MCF 10A (cell line): ENCODE measurements at regions not wholly inside any gene's neighbourhood (a gene's known extent, or its start where the extent isn't known, plus 50 kb on each side); places are given as distances from the start of the nearest gene placed in this dataset.

Experiments used
- BruUV-seq: library from RNA; stranded (reverse); fragments of 400-500 nt; replicated peaks from 2 replicates; lab custom pipeline; 2021; lab: Mats Ljungman, UMichigan
- CTCF ChIA-PET: fragments of 300-600 bp; sonication (Branson Sonifier 250); formaldehyde crosslinking; extraction: SDS; loops from one replicate; lab custom pipeline; 2021; ENCODE audit warnings: antibody characterized with exemption, inconsistent platforms; lab: Yijun Ruan, JAX
- POLR2A ChIA-PET: fragments of 300-600, 350-650 bp; sonication (Branson Sonifier 250); formaldehyde crosslinking; extraction: SDS; loops from one replicate; lab custom pipeline; 2020; ENCODE audit warnings: antibody characterized with exemption, inconsistent platforms; lab: Yijun Ruan, JAX
- DNase-seq: peaks from one replicate; pipeline ENCODE4 v3.0.0-alpha.2; 2018; ENCODE audit not compliant: unreplicated experiment
- H3K27ac Mint-ChIP-seq: one replicate; pipeline ENCODE4 v1.8.0; 2022; ENCODE audit warnings: mild to moderate bottlenecking, low read depth, mixed read lengths; ENCODE audit not compliant: unreplicated experiment
- H3K27me3 Mint-ChIP-seq: one replicate; pipeline ENCODE4 v1.8.0; 2022; ENCODE audit warnings: mixed read lengths; ENCODE audit not compliant: insufficient read depth, unreplicated experiment
- H3K36me3 Mint-ChIP-seq: one replicate; pipeline ENCODE4 v1.8.0; 2022; ENCODE audit warnings: mild to moderate bottlenecking, moderate library complexity, mixed read lengths; ENCODE audit not compliant: insufficient read depth, unreplicated experiment
- H3K4me1 Mint-ChIP-seq: one replicate; pipeline ENCODE4 v1.8.0; 2022; ENCODE audit warnings: mixed read lengths; ENCODE audit not compliant: insufficient read depth, unreplicated experiment
- H3K4me3 Mint-ChIP-seq: one replicate; pipeline ENCODE4 v1.8.0; 2022; ENCODE audit warnings: mild to moderate bottlenecking, moderate library complexity, mixed read lengths; ENCODE audit not compliant: unreplicated experiment
- H3K9me3 Mint-ChIP-seq: one replicate; pipeline ENCODE4 v1.8.0; 2022; ENCODE audit warnings: mixed read lengths; ENCODE audit not compliant: unreplicated experiment
- CTCF ChIP-seq: fragments of 200-600 bp; IDR thresholded peaks from one replicate; pipeline ENCODE4 v1.8.0; 2022; ENCODE audit warnings: antibody characterized with exemption, mild to moderate bottlenecking; ENCODE audit not compliant: unreplicated experiment
- intact Hi-C: fragments of 100-400 bp; cut with micrococcal nuclease; formaldehyde crosslinking; loops from 2 replicates; pipeline ENCODE4 v1.14.1; 2022

- H3K27ac Mint-ChIP-seq, result no peak overlapping the region
- no peak for DNase-seq
- peaks cover 3% of the 10 kb centered on the region for H3K4me1 Mint-ChIP-seq
- ChIA-PET CTCF (no interaction called here), POLR2A (no interaction called here)
- H3K9me3 Mint-ChIP-seq, result no peaks in the 10 kb centered on the region
- no peaks in the 10 kb centered on the region for H3K27me3 Mint-ChIP-seq
- H3K4me3 Mint-ChIP-seq, result no peak overlapping the region
- BruUV-seq, result no TSS peak
- no peak for TF ChIP-seq CTCF
- H3K36me3 Mint-ChIP-seq, result no peaks in the 10 kb centered on the region
- intact Hi-C loops, result no loop called here
Measured at GRCh38 chr2:58959996-58960395, 718.9 kb upstream of the FANCL start.

DNA sequence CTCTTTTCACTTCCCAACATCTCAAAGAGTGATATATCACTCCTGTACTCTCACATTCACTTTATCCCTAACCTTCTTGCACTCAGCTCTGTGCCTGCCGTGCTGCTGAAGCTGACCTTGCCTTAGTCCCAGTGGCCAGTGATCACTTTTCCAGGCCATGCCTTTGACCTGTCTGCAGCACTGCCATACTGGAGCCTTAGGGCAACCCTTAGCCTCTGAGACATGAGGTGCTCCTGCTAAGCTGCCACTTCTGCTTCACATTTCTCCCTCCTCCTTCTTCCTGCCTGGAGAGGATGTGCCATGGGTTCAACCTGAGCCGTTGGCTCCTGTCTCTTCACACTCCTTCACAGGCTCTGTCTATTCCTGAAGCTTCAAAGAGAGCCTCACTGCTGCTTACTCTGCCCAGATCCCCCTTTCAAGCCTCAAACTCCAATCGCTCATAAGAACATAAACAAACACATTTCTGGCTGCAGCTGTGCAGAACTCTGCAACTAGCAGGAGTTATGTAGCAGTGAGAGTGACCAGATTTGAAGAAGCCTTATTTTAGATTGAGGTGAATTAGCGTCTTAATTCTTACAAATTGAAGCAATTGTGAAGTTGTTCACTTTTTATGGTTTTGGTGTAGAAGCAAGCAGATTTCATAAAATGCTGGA lies 716.2 kb upstream of the FANCL start:
- DNase-seq, result no peak
- ChIA-PET CTCF (interaction anchor here (0.6 kb wide), 1 partner anchor 69 kb away, joined by 4 read pairs; no protein-coding TSS in a partner anchor), POLR2A (no interaction called here)
- Mint-ChIP-seq H3K27ac (no peak overlapping the region), H3K36me3 (no peaks in the 10 kb centered on the region), H3K27me3 (no peaks in the 10 kb centered on the region), H3K9me3 (no peaks in the 10 kb centered on the region), H3K4me3 (no peak overlapping the region), H3K4me1 (no peaks in the 10 kb centered on the region)
- no peak for TF ChIP-seq CTCF
- BruUV-seq, result no TSS peak
- intact Hi-C loops, result no loop called here

- no peaks in the 10 kb centered on the region for H3K9me3 Mint-ChIP-seq
- no TSS peak for BruUV-seq
- H3K4me1 Mint-ChIP-seq, result no peaks in the 10 kb centered on the region
- H3K4me3 Mint-ChIP-seq, result no peak overlapping the region
- CTCF ChIA-PET, result no interaction called here
- POLR2A ChIA-PET, result no interaction called here
- H3K27ac Mint-ChIP-seq, result no peak overlapping the region
- no peaks in the 10 kb centered on the region for H3K36me3 Mint-ChIP-seq
- DNase-seq, result no peak
- TF ChIP-seq CTCF, result no peak
- intact Hi-C loops, result no loop called here
- H3K27me3 Mint-ChIP-seq, result no peaks in the 10 kb centered on the region
Measured at GRCh38 chr2:58954880-58955385, 713.8 kb upstream of the FANCL start.

- TF ChIP-seq CTCF, result no peak
- ChIA-PET CTCF (interaction anchor here (0.6 kb wide), 1 partner anchor 1820 kb away, joined by 3 read pairs; no protein-coding TSS in a partner anchor), POLR2A (no interaction called here)
- no peaks in the 10 kb centered on the region for H3K4me1 Mint-ChIP-seq
- H3K27me3 Mint-ChIP-seq, result no peaks in the 10 kb centered on the region
- H3K9me3 Mint-ChIP-seq, result no peaks in the 10 kb centered on the region
- no peaks in the 10 kb centered on the region for H3K36me3 Mint-ChIP-seq
- intact Hi-C loops, result no loop called here
- DNase-seq, result no peak
- no peak overlapping the region for H3K4me3 Mint-ChIP-seq
- BruUV-seq, result no TSS peak
- H3K27ac Mint-ChIP-seq, result no peak overlapping the region
Measured at GRCh38 chr2:58951722-58952121, 710.6 kb upstream of the FANCL start.
